Right ventricle myocardium superior (tissue), 1 donor: ENCODE measurements at regions not wholly inside any gene's neighbourhood (a gene's known extent, or its start where the extent isn't known, plus 50 kb on each side); places are given as distances from the start of the nearest gene placed in this dataset.

Experiments used
- ATAC-seq: fragments of 200-7000 bp; cut with Tn5 transposase; one replicate; pipeline ENCODE4 v1.9.1; 2020; ENCODE audit warnings: mild to moderate bottlenecking; ENCODE audit not compliant: poor library complexity
- DNase-seq: peaks from one replicate; pipeline ENCODE4 v3.0.0-alpha.2; 2020
- intact Hi-C: fragments of 100-400 bp; cut with DNase I; formaldehyde crosslinking; loops from one replicate; pipeline ENCODE4 v1.11.2; 2022
- donor health status: DM: no; HTN: yes; CAD: no; lungs with severe emphysema.

GRCh38 chr1:57883642-57883995 is 459.8 kb upstream of the DAB1 start:
- ATAC-seq, result no peak
- intact Hi-C loops, result no loop called here

DNA sequence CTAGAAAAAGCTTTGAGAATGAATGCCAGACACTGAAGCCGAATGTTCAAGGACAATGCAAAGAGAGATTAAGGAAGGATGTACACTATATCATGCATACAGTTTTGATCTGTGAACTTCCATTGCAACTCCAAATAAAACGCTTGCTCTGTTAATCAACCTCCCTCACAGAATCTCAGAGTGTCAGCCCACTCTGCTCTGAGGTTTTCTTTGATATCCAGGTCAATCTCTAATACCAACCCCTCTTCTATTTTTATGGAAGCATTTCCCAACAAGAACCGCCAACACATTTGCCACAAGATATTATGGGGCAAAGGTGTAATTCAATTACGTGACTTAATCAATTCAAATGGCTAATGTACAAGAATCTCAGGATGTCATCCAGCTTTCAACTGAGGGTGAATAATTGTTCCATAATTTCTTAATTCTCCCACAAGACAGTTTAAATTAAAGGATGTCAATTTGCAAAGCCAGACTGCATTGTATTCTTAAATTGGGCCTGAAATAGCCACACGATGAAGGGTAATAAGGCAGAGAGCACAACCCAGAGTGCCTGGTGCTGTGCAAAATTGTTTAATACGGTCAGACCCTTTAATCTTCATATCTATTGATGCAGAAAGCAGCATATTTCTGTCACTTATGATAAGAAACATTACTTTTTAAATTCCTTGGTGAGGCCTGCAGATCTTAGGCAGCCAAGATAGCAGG is 459.2 kb upstream of the DAB1 start:
- no peak for ATAC-seq
- intact Hi-C loops, result no loop called here
- no peak for DNase-seq

More at GRCh38 chr1:57883642-57883995, 459.8 kb upstream of the DAB1 start:
- no peak for DNase-seq

DNA sequence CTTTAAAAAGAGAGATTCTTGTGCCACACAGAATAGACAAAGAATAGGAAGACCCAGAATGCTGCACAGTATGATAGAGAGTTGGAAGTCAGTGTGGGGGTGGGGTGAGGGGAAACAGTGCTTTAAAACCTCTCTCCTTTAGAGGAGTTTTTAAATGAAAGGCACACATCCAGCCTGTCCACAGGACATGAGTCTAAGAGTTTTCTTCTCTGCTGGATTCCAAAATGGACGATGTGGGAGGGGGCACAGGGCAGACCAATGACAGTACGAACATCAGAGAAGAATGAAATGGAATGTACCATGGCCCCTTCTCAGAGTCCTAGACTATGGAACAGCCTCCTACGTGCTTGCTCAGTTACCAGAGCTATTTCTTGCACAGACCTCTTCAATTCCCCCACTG is 458.2 kb upstream of the DAB1 start:
- ATAC-seq (no peak), DNase-seq (no peak)
- intact Hi-C loops, result no loop called here

DNA sequence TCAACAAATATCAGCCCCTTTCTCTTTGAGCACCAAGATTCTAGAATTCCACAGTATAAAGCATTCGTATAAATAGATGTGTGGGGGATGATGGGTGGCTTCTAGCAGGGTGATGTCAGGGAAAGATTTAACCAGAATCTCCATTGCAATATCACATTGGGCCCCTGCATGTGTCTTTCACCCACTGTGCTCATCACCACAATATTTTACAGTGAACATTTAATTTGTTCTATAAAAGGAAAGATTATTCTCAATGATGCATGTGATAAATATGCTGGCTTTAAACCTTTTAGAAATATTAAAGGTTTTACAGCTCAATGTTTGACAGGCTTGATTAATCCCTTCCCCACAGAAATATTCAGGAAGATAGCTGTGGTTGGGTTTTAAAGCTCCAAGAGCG is 457.8 kb upstream of the DAB1 start:
- intact Hi-C loops, result no loop called here
- ATAC-seq (no peak), DNase-seq (no peak)

DNA sequence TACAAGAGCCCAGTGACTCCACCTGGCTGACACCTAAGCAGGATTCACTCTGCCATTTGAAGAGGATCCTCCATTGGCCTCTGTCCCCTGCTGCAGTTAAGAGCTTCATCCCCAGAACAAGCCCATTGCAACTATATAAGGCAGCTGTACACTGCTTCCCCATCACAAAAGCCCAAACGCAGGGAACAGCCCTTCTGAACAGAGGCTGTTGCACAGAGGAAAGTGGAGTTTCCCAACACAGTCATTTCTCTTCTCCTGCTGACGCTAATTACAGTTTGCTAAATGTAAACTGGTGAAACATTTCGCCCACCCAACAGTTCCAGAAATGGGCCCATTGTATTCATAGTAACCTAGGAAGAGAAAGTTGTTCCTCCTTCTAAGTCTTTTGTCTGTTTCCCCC is 455.8 kb upstream of the DAB1 start:
- intact Hi-C loops, result no loop called here
- no peak for DNase-seq
- ATAC-seq, result no peak

DNA sequence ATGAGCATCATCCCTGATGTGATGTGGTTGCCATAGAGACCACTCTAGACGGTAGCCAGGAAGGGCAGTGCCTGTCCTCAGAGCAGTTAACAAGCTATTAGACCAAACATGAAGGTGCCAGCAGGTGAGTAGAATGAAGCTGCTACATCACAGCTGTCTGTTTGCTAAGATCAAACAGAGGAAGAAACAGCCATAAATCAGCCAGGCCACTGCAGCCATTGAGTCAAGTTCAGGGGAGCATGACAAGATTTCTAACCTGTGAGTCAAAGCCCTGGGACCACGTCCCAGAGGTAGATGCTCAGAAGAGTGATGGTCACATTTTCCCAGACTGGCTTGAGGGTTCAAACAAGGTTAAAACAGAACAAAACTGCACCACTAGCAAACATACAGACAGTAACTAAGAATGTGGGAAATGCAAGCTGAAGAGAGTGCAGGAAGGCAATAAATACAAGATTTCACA is 450.6 kb upstream of the DAB1 start:
- intact Hi-C loops, result no loop called here
- DNase-seq (no peak), ATAC-seq (no peak)

DNA sequence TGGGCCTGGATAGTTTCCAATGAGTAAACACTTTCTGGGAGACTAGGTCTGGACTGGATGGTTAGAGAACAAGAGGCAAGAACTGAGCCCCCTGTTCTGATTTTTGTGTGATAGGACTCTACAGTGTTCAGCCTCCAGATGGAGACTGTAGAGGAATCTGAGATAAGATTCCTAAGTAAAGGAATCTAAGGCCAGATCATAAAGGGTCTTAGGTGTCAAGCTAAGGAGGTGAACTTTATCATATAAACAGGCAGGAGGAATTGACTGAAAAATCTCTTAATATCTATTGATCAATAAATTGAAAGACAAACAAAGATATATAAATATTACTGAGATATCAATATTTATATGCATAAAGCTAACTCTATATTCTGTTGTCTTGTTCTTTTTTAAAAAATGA is 449.1 kb upstream of the DAB1 start:
- ATAC-seq (no peak), DNase-seq (no peak)
- intact Hi-C loops, result no loop called here

- intact Hi-C loops, result no loop called here
These were observed 445.0 kb upstream of the DAB1 start for GRCh38 chr1:57868908-57869307.

GRCh38 chr1:57868239-57868638 is 444.4 kb upstream of the DAB1 start:
- intact Hi-C loops, result no loop called here
- ATAC-seq (no peak), DNase-seq (no peak)

More at GRCh38 chr1:57868908-57869307, 445.0 kb upstream of the DAB1 start:
- DNase-seq (no peak), ATAC-seq (no peak)

GRCh38 chr1:57866998-57867397 is 443.1 kb upstream of the DAB1 start:
- intact Hi-C loops, result no loop called here
- ATAC-seq, result no peak
- DNase-seq, result no peak

DNA sequence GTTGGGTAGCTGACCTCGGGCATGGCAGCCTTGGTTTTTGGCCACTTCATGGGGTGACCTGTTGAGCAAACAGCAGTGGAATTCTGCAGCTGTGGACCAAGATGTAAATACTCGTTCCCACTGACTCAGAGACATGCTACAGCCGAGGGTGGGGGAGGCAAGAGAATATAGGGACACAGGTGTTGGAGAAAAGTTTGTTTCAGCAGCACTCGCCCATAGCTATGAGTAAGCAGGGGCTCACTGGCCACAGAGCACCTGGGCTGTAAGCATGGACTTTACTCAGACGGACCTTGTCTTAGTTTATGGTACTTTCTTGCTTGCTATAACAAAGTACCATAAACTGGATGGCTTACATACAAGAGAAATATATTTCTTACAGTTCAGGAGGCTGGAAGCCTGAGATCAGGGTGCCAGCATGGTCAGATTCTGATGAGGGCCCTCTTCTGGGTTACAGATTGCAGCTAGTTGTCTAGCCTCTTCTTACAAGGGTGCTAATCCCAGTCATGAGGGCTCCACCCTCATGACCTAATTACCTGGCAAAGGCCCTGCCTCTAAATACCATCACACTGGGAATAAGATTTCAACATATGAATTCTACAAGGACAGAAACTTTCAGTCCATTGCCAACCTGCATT is 437.2 kb upstream of the DAB1 start:
- ATAC-seq, result no peak
- DNase-seq, result no peak
- intact Hi-C loops, result no loop called here

- DNase-seq (no peak), ATAC-seq (no peak)
- intact Hi-C loops, result no loop called here
These were observed 436.5 kb upstream of the DAB1 start for GRCh38 chr1:57860325-57860724.

GRCh38 chr1:57858740-57859139 is 434.9 kb upstream of the DAB1 start:
- intact Hi-C loops, result no loop called here
- DNase-seq, result no peak
- no peak for ATAC-seq

DNA sequence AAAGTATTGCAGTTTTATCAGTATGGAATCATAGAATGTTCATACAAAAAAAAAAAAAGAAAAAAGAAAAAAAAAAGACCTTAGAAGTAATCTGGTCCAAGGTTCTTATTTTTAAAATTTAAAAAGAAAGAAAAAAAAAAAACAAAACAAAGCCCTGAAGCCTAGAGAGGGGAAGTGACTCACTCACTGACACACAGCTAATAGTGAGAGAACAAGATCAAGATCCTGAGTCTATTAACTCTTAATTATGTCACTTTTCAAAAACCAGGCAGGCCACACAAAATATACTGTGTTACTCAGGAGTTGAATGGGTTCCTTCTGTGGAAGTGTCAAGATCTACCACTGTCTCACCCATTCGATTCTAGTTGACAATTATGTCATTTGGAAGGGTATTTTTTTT is 433.9 kb upstream of the DAB1 start:
- DNase-seq (no peak), ATAC-seq (no peak)
- intact Hi-C loops, result no loop called here

- intact Hi-C loops, result no loop called here
- no peak for DNase-seq
- no peak for ATAC-seq
These were observed 430.6 kb upstream of the DAB1 start for GRCh38 chr1:57854436-57854835.

- ATAC-seq (no peak), DNase-seq (no peak)
- intact Hi-C loops, result no loop called here
These were observed 426.5 kb upstream of the DAB1 start for GRCh38 chr1:57850176-57850940.

GRCh38 chr1:57848406-57848805 is 424.5 kb upstream of the DAB1 start:
- intact Hi-C loops, result no loop called here
- no peak for ATAC-seq
- DNase-seq, result no peak

DNA sequence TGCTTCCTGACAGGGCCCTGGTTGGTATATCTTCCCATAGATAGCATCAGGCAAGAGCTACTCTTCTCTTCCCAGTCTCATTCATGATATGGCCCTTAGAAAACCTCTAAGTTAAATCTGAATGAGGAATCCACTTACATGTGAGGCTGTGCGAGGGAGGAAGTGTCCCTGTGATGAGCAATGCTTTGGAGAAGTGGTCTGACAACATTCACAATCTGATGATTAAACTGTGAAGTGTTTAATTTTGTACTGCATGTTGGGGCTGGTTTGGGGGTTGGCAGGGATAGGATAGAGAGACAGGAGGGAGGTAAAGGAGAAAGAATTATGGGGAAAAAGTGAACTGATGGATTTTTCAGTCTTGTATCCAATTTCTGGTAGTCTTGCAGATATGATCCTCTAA is 421.2 kb upstream of the DAB1 start:
- DNase-seq (no peak), ATAC-seq (no peak)
- intact Hi-C loops, result no loop called here

- no peak for DNase-seq
- intact Hi-C loops, result no loop called here
- no peak for ATAC-seq
These were observed 420.6 kb upstream of the DAB1 start for GRCh38 chr1:57844382-57844980.

DNA sequence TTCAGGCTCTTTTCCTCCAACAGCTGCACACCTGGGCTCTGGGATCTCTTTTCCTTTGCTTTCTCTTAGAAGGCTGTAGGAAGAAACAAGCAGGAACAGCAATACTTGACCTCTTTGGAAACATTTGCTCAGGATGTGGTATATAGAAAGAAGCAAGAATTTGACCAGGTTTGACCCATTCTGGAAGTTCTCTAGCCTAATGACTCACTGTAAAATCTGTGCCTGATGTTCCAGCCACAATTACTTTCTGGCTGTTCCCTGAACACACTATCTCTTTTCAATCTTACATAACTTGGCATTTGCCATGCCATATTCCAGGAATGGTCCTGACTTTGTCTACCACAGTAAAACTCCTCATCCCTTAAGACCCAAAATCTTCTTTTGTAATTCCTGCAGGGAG is 419.9 kb upstream of the DAB1 start:
- ATAC-seq, result no peak
- DNase-seq, result no peak
- intact Hi-C loops, result no loop called here
